HepG2 (cell line): ENCODE measurements at regions not wholly inside any gene's neighbourhood (a gene's known extent, or its start where the extent isn't known, plus 50 kb on each side); places are given as distances from the start of the nearest gene placed in this dataset.

Experiments
- BRCA1 ChIP-seq: sonication (generic); formaldehyde crosslinking; IDR thresholded peaks from 2 replicates; pipeline ENCODE4 v1.4.0; 2020; ENCODE audit warnings: missing genetic modification reagents
- CSRNP1 ChIP-seq: sonication (generic); formaldehyde crosslinking; IDR thresholded peaks from 2 replicates; pipeline ENCODE4 v1.8.1; 2023; ENCODE audit warnings: mild to moderate bottlenecking, missing genetic modification reagents
- POGK ChIP-seq: sonication (generic); formaldehyde crosslinking; conservative IDR thresholded peaks from 2 replicates; pipeline ENCODE4 v1.8.0; 2022; ENCODE audit warnings: mild to moderate bottlenecking, moderate library complexity, missing genetic modification reagents
- SCMH1 ChIP-seq: sonication (generic); formaldehyde crosslinking; IDR thresholded peaks from 2 replicates; pipeline ENCODE4 v1.9.0; 2021; ENCODE audit warnings: missing genetic modification reagents, mild to moderate bottlenecking, borderline replicate concordance
- ZNF280D ChIP-seq: sonication (generic); formaldehyde crosslinking; IDR thresholded peaks from 2 replicates; pipeline ENCODE4 v1.5.1; 2020; ENCODE audit warnings: mild to moderate bottlenecking, missing genetic modification reagents
- ZNF30 ChIP-seq: sonication (generic); formaldehyde crosslinking; IDR thresholded peaks from 2 replicates; pipeline ENCODE4 v1.5.0; 2020; ENCODE audit warnings: mild to moderate bottlenecking, missing genetic modification reagents
- ZNF775 ChIP-seq: sonication (generic); formaldehyde crosslinking; IDR thresholded peaks from 2 replicates; pipeline ENCODE4 v1.4.0; 2020; ENCODE audit warnings: missing genetic modification reagents, mild to moderate bottlenecking, moderate library complexity, borderline replicate concordance

GRCh38 chr6:134607411-134607810, 289.5 kb upstream of the SGK1 start (continued):
- TF ChIP-seq SCMH1 = no peak
- TF ChIP-seq ZNF775 (CRISPR knock-in tag) = no peak
- TF ChIP-seq CSRNP1 (CRISPR knock-in tag) = no peak
- no peak for TF ChIP-seq BRCA1 (CRISPR knock-in tag)
- TF ChIP-seq POGK = no peak
- TF ChIP-seq ZNF30 (CRISPR knock-in tag) = no peak
- TF ChIP-seq ZNF280D (CRISPR knock-in tag) = no peak
